OCI-LY1 (cell line): ENCODE measurements at regions not wholly inside any gene's neighbourhood (a gene's known extent, or its start where the extent isn't known, plus 50 kb on each side); places are given as distances from the start of the nearest gene placed in this dataset.

Experiments used
- H2AFZ ChIP-seq: fragments of 200-600 bp; sonication (generic), shearing (Covaris generic); 2 replicates; pipeline ENCODE4 v1.6.0; 2014; ENCODE audit warnings: antibody characterized with exemption, mild to moderate bottlenecking, low read length
- H3F3A ChIP-seq: fragments of 200-600 bp; sonication (generic), shearing (Covaris generic); 2 replicates; pipeline ENCODE4 v1.6.0; 2014; ENCODE audit warnings: mild to moderate bottlenecking, antibody characterized with exemption, low read length, moderate library complexity; ENCODE audit not compliant: insufficient read depth
- H3K27ac ChIP-seq: fragments of 200-600 bp; sonication (generic); 2 replicates; pipeline ENCODE4 v1.5.1; 2014; ENCODE audit warnings: low read length, mixed run types, mild to moderate bottlenecking, low read depth; ENCODE audit not compliant: poor library complexity, severe bottlenecking
- H3K27me3 ChIP-seq: fragments of 200-600 bp; sonication (generic); 2 replicates; pipeline ENCODE4 v1.6.0; 2014; ENCODE audit warnings: antibody characterized with exemption, mild to moderate bottlenecking, low read length, moderate library complexity; ENCODE audit not compliant: insufficient read depth
- H3K36me3 ChIP-seq: fragments of 200-600 bp; sonication (generic); 2 replicates; pipeline ENCODE4 v1.6.1; 2014; ENCODE audit warnings: mild to moderate bottlenecking, antibody characterized with exemption, low read length, moderate library complexity, mixed read lengths; ENCODE audit not compliant: insufficient read depth
- H3K4me1 ChIP-seq: fragments of 200-600 bp; sonication (generic); 2 replicates; pipeline ENCODE4 v1.5.1; 2014; ENCODE audit warnings: mild to moderate bottlenecking, low read length, moderate library complexity; ENCODE audit not compliant: insufficient read depth, severe bottlenecking
- H3K4me2 ChIP-seq: fragments of 200-600 bp; sonication (generic), shearing (Covaris generic); 2 replicates; pipeline ENCODE4 v1.6.1; 2014; ENCODE audit warnings: low read length
- H3K4me3 ChIP-seq: fragments of 200-600 bp; sonication (generic); 2 replicates; pipeline ENCODE4 v1.5.1; 2014; ENCODE audit warnings: low read length, low read depth, mild to moderate bottlenecking, mixed read lengths; ENCODE audit not compliant: poor library complexity, severe bottlenecking
- H3K79me2 ChIP-seq: fragments of 200-600 bp; shearing (Covaris generic); 2 replicates; pipeline ENCODE4 v1.6.1; 2016; ENCODE audit warnings: mixed run types, low read length, mixed read lengths; ENCODE audit not compliant: insufficient read depth
- H3K9ac ChIP-seq: fragments of 200-600 bp; sonication (generic), shearing (Covaris generic); 2 replicates; pipeline ENCODE4 v1.6.1; 2014; ENCODE audit warnings: mild to moderate bottlenecking, low read length, mixed read lengths
- H3K9me2 ChIP-seq: fragments of 200-600 bp; sonication (generic), shearing (Covaris generic); 2 replicates; pipeline ENCODE4 v1.6.1; 2014; ENCODE audit warnings: low read depth, mild to moderate bottlenecking, low read length, mixed read lengths
- H3K9me3 ChIP-seq: fragments of 200-600 bp; shearing (Covaris generic); 2 replicates; pipeline ENCODE4 v1.6.1; 2014; ENCODE audit warnings: low read length, mixed read lengths
- H4K20me1 ChIP-seq: fragments of 200-600 bp; sonication (generic), shearing (Covaris generic); 2 replicates; pipeline ENCODE4 v1.6.0; 2016; ENCODE audit warnings: mild to moderate bottlenecking, low read length; ENCODE audit not compliant: insufficient read depth
- CTCF ChIP-seq: fragments of 200-600 bp; sonication (generic), shearing (Covaris generic); IDR thresholded peaks from 2 replicates; pipeline ENCODE4 v1.5.1; 2017; ENCODE audit warnings: mild to moderate bottlenecking, antibody characterized with exemption, low read length, moderate library complexity, mixed read lengths
- EZH2 ChIP-seq: fragments of 200-600 bp; sonication (generic), shearing (Covaris generic); IDR thresholded peaks from 2 replicates; pipeline ENCODE4 v1.8.0; 2017; ENCODE audit warnings: borderline replicate concordance, mixed run types, mild to moderate bottlenecking, antibody characterized with exemption, low read length, moderate library complexity, mixed read lengths

- H3K4me1 ChIP-seq = no peaks in the 10 kb centered on the region
These were observed 522.6 kb upstream of the PLXNA2 start for GRCh38 chr1:208766832-208767231.

DNA sequence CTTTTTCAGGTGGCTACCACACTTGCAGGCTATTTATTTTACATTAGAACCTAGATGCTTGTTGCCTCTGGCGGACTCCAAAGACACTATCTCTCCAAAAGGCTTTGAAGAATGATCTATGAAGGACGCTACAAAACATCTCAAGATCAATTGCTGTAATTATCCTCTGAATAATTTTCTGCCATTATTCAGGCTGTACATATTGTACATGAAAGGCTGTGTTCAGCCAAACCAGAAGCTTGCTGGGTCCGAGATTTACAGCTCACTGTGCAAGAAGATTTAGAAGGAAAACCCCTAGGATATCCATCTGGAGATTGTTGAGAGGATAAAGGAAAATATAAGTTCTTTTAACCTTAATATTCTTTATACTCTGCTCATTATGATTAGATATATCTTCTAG, 523.6 kb upstream of the PLXNA2 start:
- H3K36me3 ChIP-seq = no peaks in the 10 kb centered on the region
- no peak overlapping the region for H2AFZ ChIP-seq
- no peaks in the 10 kb centered on the region for H3K9me2 ChIP-seq
- no peaks in the 10 kb centered on the region for H3F3A ChIP-seq
- no peak overlapping the region for H3K9ac ChIP-seq
- H3K4me3 ChIP-seq = no peak overlapping the region
- no peaks in the 10 kb centered on the region for H4K20me1 ChIP-seq
- H3K4me1 ChIP-seq = no peaks in the 10 kb centered on the region
- no peak overlapping the region for H3K27ac ChIP-seq
- no peak overlapping the region for H3K4me2 ChIP-seq
- H3K27me3 ChIP-seq = no peaks in the 10 kb centered on the region
- no peaks in the 10 kb centered on the region for H3K79me2 ChIP-seq
- TF ChIP-seq EZH2 (no peak), CTCF (no peak)
- no peaks in the 10 kb centered on the region for H3K9me3 ChIP-seq

More at GRCh38 chr1:208766832-208767231, 522.6 kb upstream of the PLXNA2 start:
- no peaks in the 10 kb centered on the region for H3K9me2 ChIP-seq
- H3K9ac ChIP-seq = no peak overlapping the region
- no peak overlapping the region for H3K4me3 ChIP-seq
- no peaks in the 10 kb centered on the region for H4K20me1 ChIP-seq
- H3K27me3 ChIP-seq = no peaks in the 10 kb centered on the region
- no peaks in the 10 kb centered on the region for H3K36me3 ChIP-seq
- no peak overlapping the region for H3K27ac ChIP-seq
- H3K79me2 ChIP-seq = no peaks in the 10 kb centered on the region
- no peak overlapping the region for H3K4me2 ChIP-seq
- H3K9me3 ChIP-seq = no peaks in the 10 kb centered on the region
- no peak overlapping the region for H2AFZ ChIP-seq
- no peaks in the 10 kb centered on the region for H3F3A ChIP-seq
- TF ChIP-seq CTCF (no peak), EZH2 (no peak)

DNA sequence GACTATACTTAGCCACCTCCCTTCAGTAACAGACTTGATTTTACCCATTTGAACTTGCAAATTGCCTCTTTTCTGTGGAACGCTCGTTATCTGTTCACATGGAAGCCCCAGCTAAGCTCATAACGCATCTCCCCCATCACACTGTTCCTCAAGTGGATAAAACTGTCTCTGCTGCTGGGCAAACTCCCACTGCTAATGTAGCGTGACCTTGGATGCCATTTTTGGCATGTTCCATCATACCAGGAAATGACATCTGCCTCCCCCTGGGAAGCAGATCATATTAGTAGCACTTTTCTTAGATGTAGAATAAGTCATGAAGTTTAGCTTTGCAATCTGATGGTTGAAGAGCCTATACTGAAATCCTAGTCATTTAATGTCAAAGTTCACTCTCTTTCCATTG, 528.7 kb upstream of the PLXNA2 start:
- Histone ChIP-seq H3K27me3 (no peaks in the 10 kb centered on the region), H3K9ac (no peak overlapping the region), H3K4me2 (no peak overlapping the region), H2AFZ (no peak overlapping the region), H3K9me2 (no peaks in the 10 kb centered on the region), H3K36me3 (no peaks in the 10 kb centered on the region), H3K27ac (no peak overlapping the region), H4K20me1 (no peaks in the 10 kb centered on the region), H3K79me2 (no peaks in the 10 kb centered on the region), H3K4me3 (no peak overlapping the region), H3K4me1 (no peaks in the 10 kb centered on the region), H3K9me3 (no peaks in the 10 kb centered on the region), H3F3A (no peaks in the 10 kb centered on the region)
- TF ChIP-seq EZH2 = no peak
- no peak for TF ChIP-seq CTCF
